NCI-H2081 treated with DMSO at 0.1 percent for 48 hours (cell line): ENCODE measurements at regions not wholly inside any gene's neighbourhood (a gene's known extent, or its start where the extent isn't known, plus 50 kb on each side); places are given as distances from the start of the nearest gene placed in this dataset.
"Not testable (repeated sequence)": the region's sequence is repeated elsewhere in the genome, so short reads cannot be mapped to it uniquely, and the experiment has no call there.

Source experiments
- DNase-seq: peaks from one replicate; lab custom pipeline; 2025; lab: John Stamatoyannopoulos, UW

DNA sequence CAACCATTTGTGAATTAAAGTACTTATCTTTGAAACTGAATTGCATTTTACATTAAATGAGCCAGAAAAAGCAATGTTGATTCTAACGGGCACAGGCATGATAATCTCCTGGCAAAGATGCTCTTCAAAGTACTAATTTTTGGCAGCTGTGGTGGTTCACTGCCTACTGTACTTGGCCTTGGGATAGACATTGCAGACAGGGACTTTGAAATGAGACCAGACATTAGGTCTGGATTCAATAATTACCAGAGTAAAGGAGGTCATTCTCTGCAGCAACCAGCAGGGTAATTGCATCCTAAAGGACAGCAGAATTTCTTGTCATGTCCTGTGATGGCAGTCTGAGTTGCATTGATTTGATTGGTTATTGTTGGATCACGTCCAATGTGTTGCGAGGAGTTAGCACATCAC lies 986.5 kb downstream of the TDRD15 start:
- no peak for DNase-seq

GRCh38 chr2:22124003-22124402 lies 1000.2 kb downstream of the TDRD15 start:
- DNase-seq: no peak

- DNase-seq: no peak
Measured at GRCh38 chr2:22126106-22126505, 1002.3 kb downstream of the TDRD15 start.

- DNase-seq: no peak
Measured at GRCh38 chr2:22126978-22127377, 1003.2 kb downstream of the TDRD15 start.

- no peak for DNase-seq
Measured at GRCh38 chr2:22134421-22134820, 1010.7 kb downstream of the TDRD15 start.

GRCh38 chr2:22136446-22136845 lies 1012.7 kb downstream of the TDRD15 start:
- DNase-seq: no peak

DNA sequence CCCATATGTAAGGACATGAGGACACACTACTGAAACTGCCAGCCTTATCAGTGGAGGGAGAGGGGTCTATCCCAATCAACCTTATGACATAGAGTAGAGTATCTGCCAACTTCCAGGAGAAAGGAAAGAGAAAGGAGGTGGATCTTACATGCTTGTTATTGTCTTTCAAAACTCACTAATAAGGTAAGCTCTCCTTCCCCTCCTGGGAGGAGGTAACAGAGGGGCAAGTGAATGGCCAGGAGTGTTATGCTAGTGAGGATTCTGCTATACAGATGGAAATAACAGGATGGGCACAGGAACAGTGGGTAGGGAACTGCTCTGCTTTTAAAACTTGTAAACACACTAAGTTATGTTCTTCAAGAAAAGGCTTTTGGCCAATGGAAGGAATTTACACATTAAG lies 1020.1 kb downstream of the TDRD15 start:
- DNase-seq: no peak

- no peak for DNase-seq
Measured at GRCh38 chr2:22153931-22154613, 1030.3 kb downstream of the TDRD15 start.

- DNase-seq: not testable (repeated sequence)
Measured at GRCh38 chr2:22156661-22157060, 1032.9 kb downstream of the TDRD15 start.

DNA sequence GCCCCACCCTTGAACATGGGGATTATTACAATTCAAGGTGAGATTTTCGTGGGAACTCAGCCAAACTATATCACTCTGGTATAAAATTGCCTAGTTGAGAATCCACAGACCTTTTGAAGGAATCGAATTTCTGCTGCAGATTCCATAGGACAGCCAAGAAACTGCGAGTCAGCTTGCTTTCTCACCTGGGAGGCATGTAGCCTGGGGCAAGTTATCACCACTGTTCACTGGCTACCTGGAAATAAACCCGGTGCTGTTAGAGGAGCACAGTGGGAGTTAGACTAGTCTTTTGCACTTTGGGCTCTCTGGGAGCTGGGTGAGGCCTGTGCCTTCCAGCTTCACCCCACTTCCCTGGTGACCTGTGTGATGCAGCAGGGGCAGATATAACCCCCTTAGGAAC lies 1043.5 kb downstream of the TDRD15 start:
- no peak for DNase-seq

GRCh38 chr2:22175003-22175402 lies 1051.2 kb downstream of the TDRD15 start:
- DNase-seq: no peak

- no peak for DNase-seq
Measured at GRCh38 chr2:22185251-22185650, 1061.5 kb downstream of the TDRD15 start.

DNA sequence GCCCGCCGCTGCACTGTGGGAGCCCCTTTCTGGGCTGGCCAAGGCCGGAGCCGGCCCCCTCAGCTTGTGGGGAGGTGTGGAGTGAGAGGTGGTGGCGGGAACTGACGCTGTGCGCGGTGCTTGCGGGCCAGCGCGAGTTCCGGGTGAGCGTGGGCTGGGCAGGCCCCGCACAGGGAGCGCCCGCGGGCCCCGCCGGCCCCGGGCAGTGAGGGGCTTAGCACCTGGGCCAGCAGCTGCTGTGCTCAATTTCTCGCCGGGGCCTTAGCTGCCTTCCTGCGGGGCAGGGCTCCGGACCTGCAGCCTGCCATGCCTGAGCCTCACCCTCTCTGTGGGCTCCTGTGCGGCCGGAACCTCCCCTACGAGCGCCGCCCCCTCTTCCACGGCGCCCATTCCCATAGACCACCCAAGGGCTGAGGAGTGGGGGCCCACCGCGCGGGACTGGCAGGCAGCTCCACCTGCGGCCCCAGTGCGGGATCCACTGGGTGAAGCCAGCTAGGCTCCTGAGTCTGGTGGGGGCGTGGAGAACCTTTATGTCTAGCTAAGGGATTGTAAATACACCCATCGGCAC lies 1062.6 kb downstream of the TDRD15 start:
- not testable (repeated sequence) for DNase-seq

GRCh38 chr2:22189893-22190480 lies 1066.2 kb downstream of the TDRD15 start:
- DNase-seq: no peak

DNA sequence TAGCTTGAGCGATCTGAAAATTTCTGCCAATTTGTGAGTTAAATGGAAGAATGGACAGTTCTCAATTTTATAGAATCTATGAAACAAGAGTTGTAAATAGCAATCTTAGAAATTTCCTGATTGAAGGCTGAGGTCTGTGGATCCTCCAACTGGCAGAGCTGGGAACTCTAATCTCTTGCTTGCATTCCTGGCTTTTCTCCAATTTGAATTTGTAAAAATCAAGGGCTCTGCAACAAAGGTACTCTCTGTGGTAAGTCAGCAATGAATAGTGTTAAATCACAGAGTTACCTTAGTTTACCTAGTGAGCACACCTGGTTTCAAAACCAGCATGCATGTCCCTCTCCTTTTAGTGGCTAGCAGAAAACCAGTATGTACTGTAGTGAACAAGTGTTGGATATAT lies 1070.5 kb downstream of the TDRD15 start:
- no peak for DNase-seq

- no peak for DNase-seq
Measured at GRCh38 chr2:22196806-22197205, 1073.0 kb downstream of the TDRD15 start.

DNA sequence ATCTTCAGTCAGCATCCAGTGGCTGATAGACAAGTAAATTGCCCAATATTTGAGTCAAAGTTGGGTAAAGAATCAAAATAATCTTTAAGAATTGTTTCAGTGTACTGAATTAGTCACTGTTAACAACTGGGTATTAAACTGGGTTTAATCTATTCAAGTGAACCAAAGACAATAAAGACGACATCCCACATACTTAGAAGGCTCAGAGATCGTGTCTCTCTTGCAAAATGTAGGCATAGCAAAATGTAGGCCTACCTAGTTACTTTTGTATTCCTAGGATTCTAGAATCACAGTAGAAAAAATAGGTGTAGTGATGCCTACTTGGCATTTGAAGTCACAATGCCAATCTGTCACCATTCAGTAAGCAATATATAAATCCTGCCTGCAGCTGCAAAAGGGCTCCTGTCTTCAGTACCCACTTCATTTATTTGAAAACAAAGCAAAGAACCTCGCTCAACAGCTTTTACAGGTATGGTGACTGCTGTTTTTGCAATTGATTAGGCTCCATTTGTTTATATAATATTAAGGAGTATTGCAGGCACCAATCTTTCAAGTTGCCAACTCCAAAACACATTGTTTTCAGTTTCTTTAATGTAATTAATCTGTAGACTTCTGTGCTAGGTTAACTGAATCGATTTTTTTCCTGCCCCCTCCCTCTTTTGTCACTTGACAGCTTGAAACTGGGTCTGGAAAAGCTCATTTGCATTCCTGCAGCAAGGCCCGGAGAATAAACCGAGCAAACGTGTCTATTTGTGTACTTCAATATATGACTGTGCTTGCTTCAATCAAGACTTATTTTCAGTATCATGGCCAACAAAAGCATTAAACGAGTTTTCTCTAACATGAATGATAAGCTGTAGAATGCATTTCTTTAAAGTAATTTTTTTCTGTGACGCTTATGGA lies 1074.9 kb downstream of the TDRD15 start:
- no peak for DNase-seq

DNA sequence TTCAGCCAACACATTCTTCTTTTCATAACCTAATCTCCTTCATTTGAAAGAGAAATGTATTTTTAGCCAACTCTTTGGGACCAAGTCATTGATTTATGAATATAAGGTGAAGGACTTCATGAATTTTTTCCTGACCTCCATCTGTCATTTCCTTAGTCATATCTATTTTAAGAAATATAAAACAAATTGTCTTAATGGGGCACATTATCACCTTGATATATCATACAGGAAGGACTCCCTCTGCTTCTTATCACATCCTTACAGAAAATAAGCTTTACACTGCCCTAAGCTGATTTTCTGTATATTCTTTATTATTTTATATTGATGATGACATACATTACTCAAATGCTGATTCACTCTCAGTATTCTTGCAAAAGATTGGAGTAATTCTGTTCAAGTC lies 1076.2 kb downstream of the TDRD15 start:
- DNase-seq: no peak

GRCh38 chr2:22209545-22209944 lies 1085.8 kb downstream of the TDRD15 start:
- no peak for DNase-seq

- no peak for DNase-seq
Measured at GRCh38 chr2:22213237-22213636, 1089.5 kb downstream of the TDRD15 start.

- no peak for DNase-seq
Measured at GRCh38 chr2:22215517-22215916, 1091.7 kb downstream of the TDRD15 start.

- DNase-seq: no peak
Measured at GRCh38 chr2:22217881-22218280, 1094.1 kb downstream of the TDRD15 start.

GRCh38 chr2:22221006-22221405 lies 1097.2 kb downstream of the TDRD15 start:
- DNase-seq: no peak
